GM12878 (cell line): ENCODE measurements at regions not wholly inside any gene's neighbourhood (a gene's known extent, or its start where the extent isn't known, plus 50 kb on each side); places are given as distances from the start of the nearest gene placed in this dataset.

Source experiments
- ATAC-seq: fragments of 200-7000 bp; cut with Tn5 transposase; 3 replicates; pipeline ENCODE4 v1.9.1; 2020; ENCODE audit warnings: mild to moderate bottlenecking, moderate library complexity
- BruUV-seq: library from RNA; stranded (reverse); fragments of 400-500 nt; replicated peaks from 2 replicates; lab custom pipeline; 2021; lab: Mats Ljungman, UMichigan
- CTCF ChIA-PET: fragments of 300-600 bp; sonication (Branson Sonifier 250); formaldehyde crosslinking; extraction: SDS; loops from one replicate; lab custom pipeline; 2021; ENCODE audit warnings: inconsistent platforms; lab: Yijun Ruan, JAX
- POLR2A ChIA-PET: fragments of 350-600 bp; formaldehyde crosslinking; extraction: SDS; loops from one replicate; lab custom pipeline; 2021; ENCODE audit warnings: inconsistent platforms; lab: Charles Lee
- RAD21 ChIA-PET: fragments of 300-600 bp; sonication (Branson Sonifier 250); formaldehyde crosslinking; loops from one replicate; lab custom pipeline; 2023; ENCODE audit warnings: antibody characterized with exemption; ENCODE audit not compliant: unreplicated experiment; lab: Charles Lee
- SMC1A ChIA-PET: fragments of 300-600 bp; sonication (Branson Sonifier 250); formaldehyde crosslinking; loops from one replicate; lab custom pipeline; 2023; ENCODE audit not compliant: unreplicated experiment, uncharacterized antibody; lab: Charles Lee
- DNase-seq: peaks from one replicate; pipeline ENCODE4 v3.0.0-alpha.2; 2011; ENCODE audit warnings: low read depth, low spot score
- FAIRE-seq: peaks from 3 replicates; lab custom pipeline; 2011; peaks lifted over from hg19 to GRCh38; lab: Jason Lieb, UNC
- H2AFZ ChIP-seq: 2 replicates; pipeline ENCODE4 v1.6.0; 2011; ENCODE audit warnings: low read depth, low read length, control low read depth; ENCODE audit not compliant: control insufficient read depth
- H3K27ac ChIP-seq: 2 replicates; pipeline ENCODE4 v1.5.1; 2011; ENCODE audit warnings: control low read depth; ENCODE audit not compliant: control insufficient read depth, insufficient read depth
- H3K27me3 ChIP-seq, 2 experiments: replicated peaks in 1 of 2; 2 replicates each; pipeline versions ENCODE4 v1.6.0 to v1.6.1; 2011; ENCODE audit warnings: low read length in 1 of 2; ENCODE audit not compliant: control insufficient read depth in 2 of 2, insufficient read depth in 2 of 2
- H3K36me3 ChIP-seq, 2 experiments: 2 replicates each; pipeline ENCODE4 v1.5.1; 2011; ENCODE audit warnings: low read length in 1 of 2; ENCODE audit not compliant: control insufficient read depth in 2 of 2, insufficient read depth in 2 of 2
- H3K4me1 ChIP-seq: 2 replicates; pipeline ENCODE4 v1.6.1; 2011; ENCODE audit warnings: mild to moderate bottlenecking, low read length, moderate library complexity, mixed read lengths; ENCODE audit not compliant: control insufficient read depth, insufficient read depth
- H3K4me2 ChIP-seq: 2 replicates; pipeline ENCODE4 v1.6.0; 2011; ENCODE audit warnings: control low read depth; ENCODE audit not compliant: control insufficient read depth, insufficient read depth
- H3K4me3 ChIP-seq: fragments of 200-600 bp; sonication (generic); 2 replicates; pipeline ENCODE4 v1.5.1; 2016
- H3K79me2 ChIP-seq: 2 replicates; pipeline ENCODE4 v1.6.0; 2011; ENCODE audit warnings: low read length; ENCODE audit not compliant: control insufficient read depth, insufficient read depth
- H3K9ac ChIP-seq: 2 replicates; pipeline ENCODE4 v1.8.0; 2011; ENCODE audit warnings: low read length, control low read depth, mixed read lengths; ENCODE audit not compliant: control insufficient read depth, insufficient read depth
- H3K9me3 ChIP-seq: replicated peaks from 3 replicates; pipeline ENCODE4 v1.5.1; 2011; ENCODE audit warnings: mild to moderate bottlenecking, low read length; ENCODE audit not compliant: control insufficient read depth, insufficient read depth
- H4K20me1 ChIP-seq: 2 replicates; pipeline ENCODE4 v1.6.0; 2011; ENCODE audit not compliant: control insufficient read depth, insufficient read depth
- EGR1 ChIP-seq, 2 experiments: IDR thresholded peaks; 1 replicate in 1 of 2; 2 replicates in 1 of 2; pipeline ENCODE4 v1.6.1; 2011 to 2012; ENCODE audit warnings: low read depth in 2 of 2, low read length in 2 of 2, borderline replicate concordance in 1 of 2, mild to moderate bottlenecking in 1 of 2, moderate library complexity in 1 of 2
- NFXL1 ChIP-seq: fragments of 450-650 bp; IDR thresholded peaks from 2 replicates; pipeline ENCODE4 v1.6.1; 2017; ENCODE audit warnings: antibody characterized with exemption, mild to moderate bottlenecking, borderline replicate concordance
- POLR2A ChIP-seq: IDR thresholded peaks from 2 replicates; pipeline ENCODE4 v1.6.1; 2011; ENCODE audit warnings: low read depth, mild to moderate bottlenecking, low read length
- RCOR1 ChIP-seq: conservative IDR thresholded peaks from 2 replicates; pipeline ENCODE4 v1.6.1; 2012; ENCODE audit warnings: low read depth, low read length, improper control_type of control experiment
- RFX5 ChIP-seq: IDR thresholded peaks from 2 replicates; pipeline ENCODE4 v1.6.1; 2011; ENCODE audit warnings: low read depth, low read length, improper control_type of control experiment
- SMARCA5 ChIP-seq: fragments of 450-650 bp; IDR thresholded peaks from 2 replicates; pipeline ENCODE4 v1.6.1; 2017; ENCODE audit warnings: mild to moderate bottlenecking
- SUPT20H ChIP-seq: IDR thresholded peaks from 2 replicates; pipeline ENCODE4 v1.6.1; 2011; ENCODE audit warnings: low read depth, mild to moderate bottlenecking, low read length, moderate library complexity, borderline replicate concordance; ENCODE audit not compliant: control insufficient read depth
- ZBED1 ChIP-seq: IDR thresholded peaks from 2 replicates; pipeline ENCODE4 v1.6.1; 2016; ENCODE audit warnings: borderline replicate concordance
- ZNF207 ChIP-seq: fragments of 450-650 bp; IDR thresholded peaks from 2 replicates; pipeline ENCODE4 v1.6.1; 2014; ENCODE audit warnings: antibody characterized with exemption, mild to moderate bottlenecking, borderline replicate concordance
- ZNF24 ChIP-seq: fragments of 450-650 bp; IDR thresholded peaks from 2 replicates; pipeline ENCODE4 v1.6.1; 2017; ENCODE audit warnings: antibody characterized with exemption, mild to moderate bottlenecking
- WGBS: methylation state at CpG from one replicate; pipeline ENCODE4 v1.1.6; 2016; ENCODE audit warnings: low lambda C conversion rate; ENCODE audit not compliant: insufficient replicate concordance, insufficient coverage; ENCODE audit errors: missing lambda C conversion rate; 5-methylcytosine and 5-hydroxymethylcytosine counted together
- in situ Hi-C: fragments of 300-500 bp; cut with MboI; formaldehyde crosslinking; loops from 9 replicates; pipeline ENCODE4 v1.14.3; 2018; ENCODE audit warnings: mixed read lengths
- intact Hi-C: fragments of 100-400 bp; cut with micrococcal nuclease; formaldehyde crosslinking; loops from one replicate; pipeline ENCODE4 v1.14.2; 2022; ENCODE audit not compliant: unreplicated experiment
- TF ChIP-seq, protein P1 (sequence below): fragments of 450-650 bp; IDR thresholded peaks from 2 replicates; pipeline ENCODE4 v1.6.1; 2018; ENCODE audit warnings: mild to moderate bottlenecking, low read depth, moderate library complexity; ENCODE audit not compliant: partially characterized antibody
- TF ChIP-seq, protein P2 (sequence below): IDR thresholded peaks from 2 replicates; pipeline ENCODE4 v1.6.1; 2011; ENCODE audit warnings: low read depth, low read length, improper control_type of control experiment, borderline replicate concordance
- TF ChIP-seq, protein P3 (sequence below): fragments of 150-350 bp; IDR thresholded peaks from 2 replicates; pipeline ENCODE4 v1.6.1; 2016; ENCODE audit warnings: low read depth, low read length

DNA sequence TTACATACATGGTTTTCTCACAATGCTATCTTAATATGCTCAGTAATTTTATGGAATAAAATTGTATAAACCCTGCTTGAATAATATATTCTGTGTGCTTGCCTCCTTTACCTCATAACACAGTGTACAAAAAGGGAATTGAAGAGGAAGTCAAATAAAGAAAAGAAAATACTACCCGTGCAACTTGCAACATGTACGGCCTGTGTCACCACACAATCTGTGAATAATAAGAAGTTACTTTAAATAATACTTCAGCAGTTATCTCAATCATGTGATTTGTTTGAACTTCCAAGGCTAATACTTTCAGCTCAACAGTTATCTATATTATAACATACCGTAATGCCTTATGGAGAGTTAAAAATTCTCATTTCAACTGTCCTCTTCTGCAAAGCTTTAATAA is 58.1 kb upstream of the SATB1 start:
- H3K4me1 ChIP-seq: no peaks in the 10 kb centered on the region
- no peaks in the 10 kb centered on the region for H3K79me2 ChIP-seq
- intact Hi-C loops: no loop called here
- ChIA-PET CTCF (no interaction called here), POLR2A (no interaction called here), RAD21 (no interaction called here), SMC1A (interaction anchor here (0.7 kb wide), 1 partner anchor 638 kb away, joined by 3 read pairs; no protein-coding TSS in a partner anchor)
- H3K9me3 ChIP-seq: no peaks in the 10 kb centered on the region
- H4K20me1 ChIP-seq: no peaks in the 10 kb centered on the region
- BruUV-seq: no TSS peak
- no peak overlapping the region for H3K27ac ChIP-seq
- no peaks in the 10 kb centered on the region for H3K27me3 ChIP-seq
- H3K36me3 ChIP-seq: no peaks in the 10 kb centered on the region
- H3K4me3 ChIP-seq: no peak overlapping the region
- FAIRE-seq: no peak
- H3K9ac ChIP-seq: no peak overlapping the region
- H3K4me2 ChIP-seq: no peak overlapping the region
- in situ Hi-C loops: no loop called here
- 61% methylated on average over 3 of the region's 3 CpGs for WGBS
- no peak for ATAC-seq
- TF ChIP-seq, protein P1, sequence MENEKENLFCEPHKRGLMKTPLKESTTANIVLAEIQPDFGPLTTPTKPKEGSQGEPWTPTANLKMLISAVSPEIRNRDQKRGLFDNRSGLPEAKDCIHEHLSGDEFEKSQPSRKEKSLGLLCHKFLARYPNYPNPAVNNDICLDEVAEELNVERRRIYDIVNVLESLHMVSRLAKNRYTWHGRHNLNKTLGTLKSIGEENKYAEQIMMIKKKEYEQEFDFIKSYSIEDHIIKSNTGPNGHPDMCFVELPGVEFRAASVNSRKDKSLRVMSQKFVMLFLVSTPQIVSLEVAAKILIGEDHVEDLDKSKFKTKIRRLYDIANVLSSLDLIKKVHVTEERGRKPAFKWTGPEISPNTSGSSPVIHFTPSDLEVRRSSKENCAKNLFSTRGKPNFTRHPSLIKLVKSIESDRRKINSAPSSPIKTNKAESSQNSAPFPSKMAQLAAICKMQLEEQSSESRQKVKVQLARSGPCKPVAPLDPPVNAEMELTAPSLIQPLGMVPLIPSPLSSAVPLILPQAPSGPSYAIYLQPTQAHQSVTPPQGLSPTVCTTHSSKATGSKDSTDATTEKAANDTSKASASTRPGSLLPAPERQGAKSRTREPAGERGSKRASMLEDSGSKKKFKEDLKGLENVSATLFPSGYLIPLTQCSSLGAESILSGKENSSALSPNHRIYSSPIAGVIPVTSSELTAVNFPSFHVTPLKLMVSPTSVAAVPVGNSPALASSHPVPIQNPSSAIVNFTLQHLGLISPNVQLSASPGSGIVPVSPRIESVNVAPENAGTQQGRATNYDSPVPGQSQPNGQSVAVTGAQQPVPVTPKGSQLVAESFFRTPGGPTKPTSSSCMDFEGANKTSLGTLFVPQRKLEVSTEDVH: no peak
- no peak for TF ChIP-seq SMARCA5
- TF ChIP-seq ZNF24: no peak
- TF ChIP-seq, protein P2, sequence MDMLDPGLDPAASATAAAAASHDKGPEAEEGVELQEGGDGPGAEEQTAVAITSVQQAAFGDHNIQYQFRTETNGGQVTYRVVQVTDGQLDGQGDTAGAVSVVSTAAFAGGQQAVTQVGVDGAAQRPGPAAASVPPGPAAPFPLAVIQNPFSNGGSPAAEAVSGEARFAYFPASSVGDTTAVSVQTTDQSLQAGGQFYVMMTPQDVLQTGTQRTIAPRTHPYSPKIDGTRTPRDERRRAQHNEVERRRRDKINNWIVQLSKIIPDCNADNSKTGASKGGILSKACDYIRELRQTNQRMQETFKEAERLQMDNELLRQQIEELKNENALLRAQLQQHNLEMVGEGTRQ: no peak
- no peak for TF ChIP-seq NFXL1
- TF ChIP-seq, protein P3, sequence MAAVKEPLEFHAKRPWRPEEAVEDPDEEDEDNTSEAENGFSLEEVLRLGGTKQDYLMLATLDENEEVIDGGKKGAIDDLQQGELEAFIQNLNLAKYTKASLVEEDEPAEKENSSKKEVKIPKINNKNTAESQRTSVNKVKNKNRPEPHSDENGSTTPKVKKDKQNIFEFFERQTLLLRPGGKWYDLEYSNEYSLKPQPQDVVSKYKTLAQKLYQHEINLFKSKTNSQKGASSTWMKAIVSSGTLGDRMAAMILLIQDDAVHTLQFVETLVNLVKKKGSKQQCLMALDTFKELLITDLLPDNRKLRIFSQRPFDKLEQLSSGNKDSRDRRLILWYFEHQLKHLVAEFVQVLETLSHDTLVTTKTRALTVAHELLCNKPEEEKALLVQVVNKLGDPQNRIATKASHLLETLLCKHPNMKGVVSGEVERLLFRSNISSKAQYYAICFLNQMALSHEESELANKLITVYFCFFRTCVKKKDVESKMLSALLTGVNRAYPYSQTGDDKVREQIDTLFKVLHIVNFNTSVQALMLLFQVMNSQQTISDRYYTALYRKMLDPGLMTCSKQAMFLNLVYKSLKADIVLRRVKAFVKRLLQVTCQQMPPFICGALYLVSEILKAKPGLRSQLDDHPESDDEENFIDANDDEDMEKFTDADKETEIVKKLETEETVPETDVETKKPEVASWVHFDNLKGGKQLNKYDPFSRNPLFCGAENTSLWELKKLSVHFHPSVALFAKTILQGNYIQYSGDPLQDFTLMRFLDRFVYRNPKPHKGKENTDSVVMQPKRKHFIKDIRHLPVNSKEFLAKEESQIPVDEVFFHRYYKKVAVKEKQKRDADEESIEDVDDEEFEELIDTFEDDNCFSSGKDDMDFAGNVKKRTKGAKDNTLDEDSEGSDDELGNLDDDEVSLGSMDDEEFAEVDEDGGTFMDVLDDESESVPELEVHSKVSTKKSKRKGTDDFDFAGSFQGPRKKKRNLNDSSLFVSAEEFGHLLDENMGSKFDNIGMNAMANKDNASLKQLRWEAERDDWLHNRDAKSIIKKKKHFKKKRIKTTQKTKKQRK: no peak
- no peak for TF ChIP-seq ZNF207
- no peak for TF ChIP-seq EGR1 (IDR thresholded peaks at IDR 0.05; ENCODE audit: borderline replicate concordance in 1 of 2, low read depth in 2 of 2, low read length in 2 of 2)
- no peak for TF ChIP-seq ZBED1
- no peak for TF ChIP-seq RFX5
- TF ChIP-seq RCOR1: no peak
- TF ChIP-seq POLR2A: no peak
- no peak for TF ChIP-seq SUPT20H
- no peak overlapping the region for H2AFZ ChIP-seq
- DNase-seq: no peak
